GM12878 (cell line): ENCODE measurements at regions not wholly inside any gene's neighbourhood (a gene's known extent, or its start where the extent isn't known, plus 50 kb on each side); places are given as distances from the start of the nearest gene placed in this dataset.

ENCODE experiments used
- ATAC-seq: fragments of 200-7000 bp; cut with Tn5 transposase; 3 replicates; pipeline ENCODE4 v1.9.1; 2020; ENCODE audit warnings: mild to moderate bottlenecking, moderate library complexity
- BruUV-seq: library from RNA; stranded (reverse); fragments of 400-500 nt; replicated peaks from 2 replicates; lab custom pipeline; 2021; lab: Mats Ljungman, UMichigan
- CTCF ChIA-PET: fragments of 300-600 bp; sonication (Branson Sonifier 250); formaldehyde crosslinking; extraction: SDS; loops from one replicate; lab custom pipeline; 2021; ENCODE audit warnings: inconsistent platforms; lab: Yijun Ruan, JAX
- POLR2A ChIA-PET: fragments of 350-600 bp; formaldehyde crosslinking; extraction: SDS; loops from one replicate; lab custom pipeline; 2021; ENCODE audit warnings: inconsistent platforms; lab: Charles Lee
- RAD21 ChIA-PET: fragments of 300-600 bp; sonication (Branson Sonifier 250); formaldehyde crosslinking; loops from one replicate; lab custom pipeline; 2023; ENCODE audit warnings: antibody characterized with exemption; ENCODE audit not compliant: unreplicated experiment; lab: Charles Lee
- SMC1A ChIA-PET: fragments of 300-600 bp; sonication (Branson Sonifier 250); formaldehyde crosslinking; loops from one replicate; lab custom pipeline; 2023; ENCODE audit not compliant: unreplicated experiment, uncharacterized antibody; lab: Charles Lee
- DNase-seq: peaks from one replicate; pipeline ENCODE4 v3.0.0-alpha.2; 2011; ENCODE audit warnings: low read depth, low spot score
- FAIRE-seq: peaks from 3 replicates; lab custom pipeline; 2011; peaks lifted over from hg19 to GRCh38; lab: Jason Lieb, UNC
- H2AFZ ChIP-seq: 2 replicates; pipeline ENCODE4 v1.6.0; 2011; ENCODE audit warnings: low read depth, low read length, control low read depth; ENCODE audit not compliant: control insufficient read depth
- H3K27ac ChIP-seq: 2 replicates; pipeline ENCODE4 v1.5.1; 2011; ENCODE audit warnings: control low read depth; ENCODE audit not compliant: control insufficient read depth, insufficient read depth
- H3K27me3 ChIP-seq, 2 experiments: replicated peaks in 1 of 2; 2 replicates each; pipeline versions ENCODE4 v1.6.0 to v1.6.1; 2011; ENCODE audit warnings: low read length in 1 of 2; ENCODE audit not compliant: control insufficient read depth in 2 of 2, insufficient read depth in 2 of 2
- H3K36me3 ChIP-seq, 2 experiments: 2 replicates each; pipeline ENCODE4 v1.5.1; 2011; ENCODE audit warnings: low read length in 1 of 2; ENCODE audit not compliant: control insufficient read depth in 2 of 2, insufficient read depth in 2 of 2
- H3K4me1 ChIP-seq: 2 replicates; pipeline ENCODE4 v1.6.1; 2011; ENCODE audit warnings: mild to moderate bottlenecking, low read length, moderate library complexity, mixed read lengths; ENCODE audit not compliant: control insufficient read depth, insufficient read depth
- H3K4me2 ChIP-seq: 2 replicates; pipeline ENCODE4 v1.6.0; 2011; ENCODE audit warnings: control low read depth; ENCODE audit not compliant: control insufficient read depth, insufficient read depth
- H3K4me3 ChIP-seq: fragments of 200-600 bp; sonication (generic); 2 replicates; pipeline ENCODE4 v1.5.1; 2016
- H3K79me2 ChIP-seq: 2 replicates; pipeline ENCODE4 v1.6.0; 2011; ENCODE audit warnings: low read length; ENCODE audit not compliant: control insufficient read depth, insufficient read depth
- H3K9ac ChIP-seq: 2 replicates; pipeline ENCODE4 v1.8.0; 2011; ENCODE audit warnings: low read length, control low read depth, mixed read lengths; ENCODE audit not compliant: control insufficient read depth, insufficient read depth
- H3K9me3 ChIP-seq: replicated peaks from 3 replicates; pipeline ENCODE4 v1.5.1; 2011; ENCODE audit warnings: mild to moderate bottlenecking, low read length; ENCODE audit not compliant: control insufficient read depth, insufficient read depth
- H4K20me1 ChIP-seq: 2 replicates; pipeline ENCODE4 v1.6.0; 2011; ENCODE audit not compliant: control insufficient read depth, insufficient read depth
- ASH2L ChIP-seq: fragments of 300-600, 200-600 bp; sonication (generic); IDR thresholded peaks from 2 replicates; pipeline ENCODE4 v1.6.1; 2017; ENCODE audit warnings: low read depth, mild to moderate bottlenecking, borderline replicate concordance
- BACH1 ChIP-seq: fragments of 450-650 bp; IDR thresholded peaks from 2 replicates; pipeline ENCODE4 v1.6.1; 2017; ENCODE audit warnings: mild to moderate bottlenecking, borderline replicate concordance
- E4F1 ChIP-seq: fragments of 450-650 bp; IDR thresholded peaks from 2 replicates; pipeline ENCODE4 v1.6.1; 2018; ENCODE audit warnings: borderline replicate concordance, mild to moderate bottlenecking; ENCODE audit not compliant: partially characterized antibody
- EGR1 ChIP-seq, 2 experiments: IDR thresholded peaks; 1 replicate in 1 of 2; 2 replicates in 1 of 2; pipeline ENCODE4 v1.6.1; 2011 to 2012; ENCODE audit warnings: low read depth in 2 of 2, low read length in 2 of 2, borderline replicate concordance in 1 of 2, mild to moderate bottlenecking in 1 of 2, moderate library complexity in 1 of 2
- EP300 ChIP-seq, 2 experiments: fragments of 150-350 bp in 1 of 2; IDR thresholded peaks; 2 replicates each; pipeline ENCODE4 v1.6.1; 2011 to 2012; ENCODE audit warnings: low read depth in 2 of 2, low read length in 2 of 2, borderline replicate concordance in 1 of 2, improper control_type of control experiment in 1 of 2, inconsistent platforms in 1 of 2; ENCODE audit not compliant: control insufficient read depth in 1 of 2
- ESRRA ChIP-seq: IDR thresholded peaks from 2 replicates; pipeline ENCODE4 v1.6.1; 2012; ENCODE audit warnings: mild to moderate bottlenecking, low read length, improper control_type of control experiment
- HDGF ChIP-seq: fragments of 450-650 bp; IDR thresholded peaks from 2 replicates; pipeline ENCODE4 v1.6.1; 2016; ENCODE audit warnings: antibody characterized with exemption
- HSF1 ChIP-seq: fragments of 150-350 bp; IDR thresholded peaks from 2 replicates; pipeline ENCODE4 v1.6.1; 2014; ENCODE audit warnings: mild to moderate bottlenecking, low read depth, low read length
- LARP7 ChIP-seq: fragments of 450-650 bp; IDR thresholded peaks from 2 replicates; pipeline ENCODE4 v1.6.1; 2017; ENCODE audit warnings: mild to moderate bottlenecking
- NBN ChIP-seq: fragments of 450-650 bp; IDR thresholded peaks from 2 replicates; pipeline ENCODE4 v1.6.1; 2016
- NR2F1 ChIP-seq: fragments of 450-650 bp; conservative IDR thresholded peaks from 2 replicates; pipeline ENCODE4 v1.6.1; 2017; ENCODE audit warnings: mild to moderate bottlenecking
- POLR2A ChIP-seq: IDR thresholded peaks from 2 replicates; pipeline ENCODE4 v1.6.1; 2011; ENCODE audit warnings: low read depth, mild to moderate bottlenecking, low read length
- RELA ChIP-seq: fragments of 450-650 bp; IDR thresholded peaks from 2 replicates; pipeline ENCODE4 v1.8.0; 2014; ENCODE audit warnings: borderline replicate concordance; ENCODE audit not compliant: partially characterized antibody
- TAF1 ChIP-seq: IDR thresholded peaks from 2 replicates; pipeline ENCODE4 v1.6.1; 2011; ENCODE audit warnings: mild to moderate bottlenecking, low read depth, low read length, borderline replicate concordance
- WGBS: methylation state at CpG from one replicate; pipeline ENCODE4 v1.1.6; 2016; ENCODE audit warnings: low lambda C conversion rate; ENCODE audit not compliant: insufficient replicate concordance, insufficient coverage; ENCODE audit errors: missing lambda C conversion rate; 5-methylcytosine and 5-hydroxymethylcytosine counted together
- in situ Hi-C: fragments of 300-500 bp; cut with MboI; formaldehyde crosslinking; loops from 9 replicates; pipeline ENCODE4 v1.14.3; 2018; ENCODE audit warnings: mixed read lengths
- intact Hi-C: fragments of 100-400 bp; cut with micrococcal nuclease; formaldehyde crosslinking; loops from one replicate; pipeline ENCODE4 v1.14.2; 2022; ENCODE audit not compliant: unreplicated experiment

GRCh38 chr6:163900570-163900969 is 486.1 kb downstream of the QKI start:
- 94% methylated on average over 4 of the region's 4 CpGs for WGBS
- ChIA-PET SMC1A (no interaction called here), POLR2A (no interaction called here), RAD21 (no interaction called here), CTCF (no interaction called here)
- intact Hi-C loops (no loop called here), in situ Hi-C loops (no loop called here)
- Histone ChIP-seq H3K36me3 (no peaks in the 10 kb centered on the region), H3K9me3 (no peaks in the 10 kb centered on the region), H4K20me1 (no peaks in the 10 kb centered on the region), H3K27ac (no peak overlapping the region), H3K79me2 (no peaks in the 10 kb centered on the region), H3K27me3 (no peaks in the 10 kb centered on the region), H2AFZ (no peak overlapping the region), H3K4me2 (no peak overlapping the region), H3K9ac (no peak overlapping the region), H3K4me1 (no peaks in the 10 kb centered on the region), H3K4me3 (no peak overlapping the region)
- DNase-seq (no peak), FAIRE-seq (no peak), ATAC-seq (no peak)
- TF ChIP-seq HDGF (no peak), BACH1 (no peak), EGR1 (IDR thresholded peaks at IDR 0.05; ENCODE audit: borderline replicate concordance in 1 of 2, low read depth in 2 of 2, low read length in 2 of 2) (no peak)
- BruUV-seq = no TSS peak

- no peaks in the 10 kb centered on the region for H3K36me3 ChIP-seq
- no peaks in the 10 kb centered on the region for H3K4me1 ChIP-seq
- no peak for FAIRE-seq
- CTCF ChIA-PET = no interaction called here
- no peaks in the 10 kb centered on the region for H3K79me2 ChIP-seq
- no TSS peak for BruUV-seq
- RAD21 ChIA-PET = no interaction called here
- H3K4me2 ChIP-seq = no peak overlapping the region
- in situ Hi-C loops = no loop called here
- no peak for ATAC-seq
- DNase-seq = no peak
- no peak overlapping the region for H2AFZ ChIP-seq
- H3K4me3 ChIP-seq = no peak overlapping the region
- no peak overlapping the region for H3K9ac ChIP-seq
- intact Hi-C loops = no loop called here
- 73% methylated on average over 4 of the region's 4 CpGs for WGBS
- H3K9me3 ChIP-seq = no peaks in the 10 kb centered on the region
- H3K27me3 ChIP-seq = no peaks in the 10 kb centered on the region
- no peak overlapping the region for H3K27ac ChIP-seq
- POLR2A ChIA-PET = no interaction called here
- SMC1A ChIA-PET = no interaction called here
- no peaks in the 10 kb centered on the region for H4K20me1 ChIP-seq
- TF ChIP-seq EP300 (IDR thresholded peaks at IDR 0.05; ENCODE audit: borderline replicate concordance in 1 of 2, control insufficient read depth in 1 of 2, low read depth in 2 of 2, low read length in 2 of 2) (no peak), NBN (no peak), ASH2L (no peak), LARP7 (no peak), TAF1 (no peak), HSF1 (no peak), E4F1 (no peak), NR2F1 (no peak), ESRRA (no peak), RELA (no peak), POLR2A (no peak)
Measured at GRCh38 chr6:163897669-163898068, 483.2 kb downstream of the QKI start.
